ENCODE measurements at regions not wholly inside any gene's neighbourhood (a gene's known extent, or its start where the extent isn't known, plus 50 kb on each side); places are given as distances from the start of the nearest gene placed in this dataset.
"Not testable (repeated sequence)": the region's sequence is repeated elsewhere in the genome, so short reads cannot be mapped to it uniquely, and the experiment has no call there.

DNA sequence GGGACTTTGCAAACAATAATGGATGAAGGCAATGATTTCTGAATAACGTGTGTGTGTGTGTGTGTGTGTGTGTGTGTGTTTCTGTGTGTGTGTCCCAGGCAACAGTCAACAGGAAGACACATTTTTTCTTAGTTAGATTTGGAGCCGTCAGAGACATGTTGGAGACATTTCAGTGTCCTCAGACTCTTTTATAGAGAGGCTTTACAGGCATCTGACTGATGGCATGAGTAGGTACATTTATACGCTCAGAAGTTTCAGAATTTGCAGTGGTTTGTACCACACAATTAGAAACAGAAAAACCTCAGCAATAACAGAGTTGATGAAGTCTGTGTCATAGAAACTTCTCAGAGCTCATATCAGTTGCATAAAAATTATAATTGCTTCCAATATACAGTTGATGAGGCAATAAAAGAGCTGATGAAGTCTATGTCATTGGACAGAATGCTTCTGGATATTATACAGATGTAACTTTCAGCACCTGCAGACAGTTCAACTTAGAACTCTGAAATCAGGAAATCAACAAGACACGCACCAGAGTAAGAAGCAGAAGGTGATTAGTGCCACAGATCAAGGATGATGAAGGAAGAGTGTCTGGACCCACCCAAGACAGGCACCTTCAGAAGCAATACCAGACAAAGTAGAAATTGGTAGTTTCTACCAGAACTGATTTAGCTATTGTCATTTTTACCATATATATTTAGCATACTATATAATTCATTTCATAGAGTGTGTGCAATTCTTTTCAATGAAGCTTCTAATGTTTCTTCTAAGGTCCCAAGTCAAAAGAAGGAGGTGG is 104.5 kb upstream of the LYZL1 start:
- no peak for DNase-seq

DNA sequence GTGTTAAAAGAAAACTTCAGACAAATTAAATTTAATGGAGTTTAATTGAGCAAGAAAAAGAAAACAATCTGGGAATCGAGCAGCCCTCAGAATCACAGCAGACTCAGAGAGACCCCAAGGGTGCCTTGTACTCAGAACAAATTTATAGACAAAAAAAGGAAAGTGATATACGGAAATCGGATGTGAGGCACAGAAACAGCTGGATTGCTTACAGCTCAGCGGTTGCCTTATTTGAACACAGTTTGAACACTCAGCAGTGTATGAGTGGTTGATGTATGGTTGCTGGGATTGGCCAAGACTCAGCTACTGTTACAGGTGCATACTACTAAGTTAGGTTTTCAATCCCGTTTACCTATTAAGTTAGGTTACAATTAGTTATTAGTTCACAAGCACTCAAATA is 103.8 kb upstream of the LYZL1 start:
- DNase-seq = no peak

DNA sequence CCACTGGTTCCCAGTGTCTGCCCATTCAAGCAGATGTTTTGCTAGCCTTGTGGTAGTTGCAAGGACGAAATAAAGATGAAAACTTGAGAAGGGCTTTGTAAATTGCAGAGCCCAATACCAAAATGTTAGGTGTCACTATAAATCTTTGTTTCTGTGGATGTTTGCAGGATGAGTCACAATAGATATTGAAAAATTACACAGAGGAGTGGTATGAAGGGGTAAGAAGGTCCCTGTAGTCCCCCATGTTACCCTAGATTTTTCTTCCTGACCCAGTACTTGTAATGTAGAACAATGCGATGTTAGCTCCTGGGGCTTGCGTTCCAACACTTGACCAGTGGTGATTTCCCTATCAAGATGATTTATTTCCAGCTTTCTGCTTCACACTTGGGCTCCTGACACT is 102.6 kb upstream of the LYZL1 start:
- DNase-seq = no peak

DNA sequence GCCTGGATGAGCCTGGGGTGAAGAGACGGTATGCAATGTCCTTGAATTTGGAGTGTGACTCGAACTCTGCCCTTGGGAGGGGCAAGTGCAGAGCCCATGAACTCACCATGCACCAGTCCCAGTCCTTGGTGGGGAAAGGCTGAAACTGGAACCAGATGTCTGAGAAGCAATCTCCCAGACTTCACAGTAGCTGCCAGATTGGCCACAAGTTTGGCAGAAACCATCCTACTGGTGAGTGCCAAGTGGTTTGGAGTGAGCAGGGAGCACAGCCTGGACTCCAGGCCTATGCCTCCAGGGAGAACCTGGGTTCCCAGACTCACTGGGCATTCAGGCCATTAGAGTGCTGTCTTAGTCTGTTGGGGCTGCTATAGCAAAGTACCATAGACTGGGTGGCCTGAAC is 99.6 kb upstream of the LYZL1 start:
- DNase-seq = no peak

DNA sequence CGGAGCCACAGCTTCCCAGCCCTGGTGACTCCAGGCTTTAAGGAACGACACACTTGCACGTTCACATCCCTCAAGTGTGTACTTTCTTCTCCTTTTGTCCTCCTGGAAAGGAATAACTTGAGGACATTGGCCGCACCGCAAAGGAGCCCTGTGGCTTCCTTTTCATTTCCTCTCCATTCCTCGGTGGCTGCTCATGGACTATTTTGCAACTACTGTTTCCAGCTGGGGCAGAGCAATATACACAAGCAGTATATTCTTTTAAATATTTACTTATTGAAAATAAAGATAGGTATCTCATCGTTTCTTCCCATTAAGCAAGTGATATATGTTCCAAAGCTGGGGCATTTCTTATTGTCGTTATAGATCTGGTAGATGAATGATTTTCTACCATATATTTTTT is 97.2 kb upstream of the LYZL1 start:
- no peak for DNase-seq

DNA sequence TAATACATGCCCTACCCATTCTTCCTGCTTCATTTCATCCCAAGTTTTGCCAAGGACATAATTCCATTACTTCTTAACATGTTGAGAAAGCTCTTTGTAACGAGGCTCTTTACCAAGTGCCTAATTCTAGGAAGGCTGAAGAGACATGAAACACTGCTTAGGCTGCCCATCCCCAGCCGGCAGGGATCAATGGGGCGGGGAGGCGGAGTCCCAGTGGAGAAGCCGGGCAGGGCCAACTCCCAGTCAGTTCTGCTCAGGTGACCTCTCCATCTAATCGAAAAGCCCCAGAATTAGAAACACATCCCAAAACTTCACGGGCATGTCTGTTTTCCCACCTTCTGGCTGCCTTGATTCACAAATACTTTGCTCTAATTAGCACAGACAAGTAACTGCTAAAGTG is 89.5 kb upstream of the LYZL1 start:
- no peak for DNase-seq

DNA sequence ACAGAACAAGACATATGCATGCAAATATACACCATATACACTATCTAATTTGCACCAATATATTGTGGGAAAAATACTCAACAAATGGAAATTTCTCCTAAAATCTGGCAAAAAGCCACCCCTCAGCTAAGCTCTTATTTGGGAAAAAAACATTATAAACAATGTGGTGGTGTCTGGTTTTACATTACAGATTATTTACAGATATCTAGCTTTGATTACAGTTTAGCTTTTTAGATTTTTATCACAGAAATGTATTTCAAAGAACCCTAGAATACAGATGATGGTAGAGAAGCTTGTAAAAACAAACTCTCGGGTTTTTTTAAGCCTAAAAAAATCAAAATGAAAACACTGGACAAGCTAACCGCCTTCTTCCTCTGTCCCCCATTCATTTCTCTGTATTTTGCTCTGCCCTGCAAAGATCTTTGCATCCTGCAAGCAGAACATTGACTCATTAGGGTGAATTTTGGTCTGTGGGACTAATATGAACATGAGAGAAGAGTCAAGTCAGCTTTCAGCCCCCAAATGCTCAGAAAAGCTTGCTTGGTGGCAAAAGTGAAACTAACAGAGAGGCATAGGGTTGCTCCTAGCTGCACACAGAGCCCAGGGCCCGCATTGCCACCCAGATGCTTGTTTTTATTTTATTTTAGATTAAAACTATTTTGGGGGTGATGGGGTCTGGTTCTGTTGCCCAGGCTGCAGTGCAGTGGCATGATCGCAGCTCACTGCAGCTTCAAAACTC is 88.8 kb upstream of the LYZL1 start:
- no peak for DNase-seq

DNA sequence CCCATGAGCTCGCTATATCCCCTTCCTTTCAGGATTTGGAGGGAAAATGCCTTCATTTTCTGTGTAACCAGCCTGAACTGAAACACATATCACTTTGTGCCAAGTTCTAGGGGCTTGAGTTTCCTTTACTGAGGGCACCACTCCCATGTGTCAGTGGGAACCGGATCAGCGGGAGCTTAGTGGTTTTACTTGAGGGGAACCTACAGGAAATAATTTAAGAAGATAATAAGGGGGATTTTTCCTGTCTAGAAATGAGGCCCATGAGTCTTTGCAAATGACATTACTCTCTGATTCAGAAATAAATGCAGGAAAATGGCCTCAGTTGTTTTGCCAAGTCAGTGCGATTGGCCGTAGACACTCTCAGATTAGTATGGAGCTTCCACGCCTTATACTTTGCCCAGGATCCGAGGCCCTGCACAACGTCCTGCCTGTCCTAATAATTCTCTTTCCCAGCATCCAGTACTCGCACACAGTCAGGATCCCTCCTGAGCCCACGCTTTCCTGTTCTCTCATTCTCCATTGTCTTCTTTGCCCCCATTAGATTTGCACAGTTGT is 86.4 kb upstream of the LYZL1 start:
- DNase-seq = no peak

DNA sequence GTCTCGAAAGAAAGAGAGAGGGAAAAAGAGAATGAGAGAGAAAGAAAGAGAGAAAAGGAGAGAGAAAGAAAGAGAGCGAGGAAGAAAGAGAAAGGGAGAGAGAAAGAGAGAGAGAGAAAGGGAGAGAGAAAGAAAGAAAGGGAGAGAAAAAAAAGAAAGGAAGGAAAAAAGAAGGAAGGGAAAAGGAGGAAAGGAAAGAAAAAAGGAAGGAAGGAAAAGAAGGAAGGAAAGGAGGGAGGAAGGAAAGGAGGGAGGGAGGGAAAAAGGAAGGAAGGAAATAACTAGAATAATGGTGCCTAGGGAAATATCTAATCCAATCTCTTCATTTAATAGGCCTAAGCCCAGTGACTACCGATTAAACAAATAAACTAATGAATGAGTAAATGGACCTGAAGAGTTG is 85.4 kb upstream of the LYZL1 start:
- no peak for DNase-seq

DNA sequence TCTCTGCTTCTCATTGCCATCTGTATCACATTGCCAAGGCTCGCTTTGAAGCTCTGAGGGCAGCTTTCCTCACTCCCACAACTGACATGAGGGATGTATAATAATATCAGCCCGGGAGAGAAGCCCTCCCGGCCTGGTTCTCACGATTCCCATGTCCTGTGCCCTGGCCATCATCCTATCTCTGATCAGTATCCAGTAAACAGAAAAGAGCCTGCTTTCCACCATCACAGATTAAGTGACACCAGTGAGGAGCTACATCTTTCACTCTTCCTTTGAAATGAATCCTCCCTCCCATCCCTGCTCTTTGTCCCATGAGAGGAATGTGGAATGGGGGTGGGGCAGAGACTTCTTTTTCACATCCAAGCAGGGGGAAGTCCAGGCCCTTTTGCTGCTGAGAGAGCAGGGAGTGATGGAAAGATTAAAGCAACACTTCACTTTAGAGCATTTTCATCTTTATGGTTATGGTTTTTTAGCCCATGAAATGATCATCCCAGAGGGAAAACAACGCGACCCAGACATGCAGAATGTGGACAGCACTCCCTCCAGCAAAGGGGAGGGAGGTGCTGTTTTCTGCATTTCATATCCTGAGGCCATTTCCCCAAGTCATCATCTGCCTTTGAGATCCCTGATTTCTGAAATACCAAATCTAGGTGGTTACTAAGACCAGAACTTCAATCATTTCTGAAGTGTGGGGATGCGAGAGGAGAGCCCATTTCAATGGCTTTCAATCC is 84.6 kb upstream of the LYZL1 start:
- DNase-seq = no peak

DNA sequence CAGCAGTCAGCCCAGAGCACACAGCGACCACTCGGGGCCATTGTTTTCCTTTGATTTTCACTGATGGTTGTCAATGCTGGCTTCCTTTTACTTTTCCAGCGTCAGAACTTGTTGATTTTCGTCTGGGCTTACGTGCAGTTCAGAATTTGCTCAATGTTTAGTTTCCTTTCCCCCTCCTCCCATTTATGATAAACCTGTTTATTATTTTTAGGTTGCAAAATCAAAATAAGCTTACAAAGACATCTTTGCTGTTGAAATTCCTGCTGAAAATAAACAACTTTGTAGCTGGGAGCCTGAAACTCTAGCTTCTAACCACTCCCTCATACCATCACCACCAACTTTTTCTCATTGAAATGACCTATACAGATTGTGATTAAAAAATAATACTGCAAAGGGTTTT is 83.1 kb upstream of the LYZL1 start:
- no peak for DNase-seq

DNA sequence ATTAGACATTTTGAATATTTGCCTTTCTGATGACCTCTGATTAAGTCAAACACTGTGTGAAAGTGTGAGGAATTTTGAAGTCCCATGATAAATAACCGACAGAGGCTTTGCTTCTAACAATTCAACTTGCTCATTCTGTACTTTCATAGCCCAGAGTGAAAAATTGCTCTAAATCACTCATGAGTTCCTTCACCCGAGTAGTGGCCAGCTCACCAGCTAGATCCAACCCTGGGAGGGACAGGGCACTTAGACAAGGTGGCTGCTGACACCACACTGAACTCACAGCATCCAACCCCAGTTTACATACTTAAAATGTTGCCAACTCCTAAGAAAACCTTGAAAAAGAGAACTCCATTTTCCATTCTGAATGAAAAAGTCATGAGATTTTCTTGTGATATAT is 80.0 kb upstream of the LYZL1 start:
- DNase-seq = no peak

DNA sequence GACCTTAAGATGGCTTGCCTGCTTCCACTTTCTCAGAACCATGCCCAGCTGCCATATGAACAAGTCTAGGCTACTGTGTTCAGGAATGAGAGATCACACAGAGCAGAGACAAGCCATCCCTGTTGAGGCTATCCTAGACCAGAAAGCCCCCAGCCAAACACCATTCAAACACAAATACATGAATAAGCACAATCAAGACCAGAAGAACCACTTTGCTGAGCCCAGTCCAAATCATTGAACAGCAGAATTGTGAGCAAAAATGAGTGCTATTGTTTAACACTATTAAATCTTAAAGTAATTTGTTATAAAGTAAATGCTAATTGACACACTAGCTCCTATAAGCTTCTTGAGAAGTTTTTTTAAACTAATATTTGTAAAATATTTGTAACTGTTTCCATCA is 79.0 kb upstream of the LYZL1 start:
- DNase-seq = no peak

DNA sequence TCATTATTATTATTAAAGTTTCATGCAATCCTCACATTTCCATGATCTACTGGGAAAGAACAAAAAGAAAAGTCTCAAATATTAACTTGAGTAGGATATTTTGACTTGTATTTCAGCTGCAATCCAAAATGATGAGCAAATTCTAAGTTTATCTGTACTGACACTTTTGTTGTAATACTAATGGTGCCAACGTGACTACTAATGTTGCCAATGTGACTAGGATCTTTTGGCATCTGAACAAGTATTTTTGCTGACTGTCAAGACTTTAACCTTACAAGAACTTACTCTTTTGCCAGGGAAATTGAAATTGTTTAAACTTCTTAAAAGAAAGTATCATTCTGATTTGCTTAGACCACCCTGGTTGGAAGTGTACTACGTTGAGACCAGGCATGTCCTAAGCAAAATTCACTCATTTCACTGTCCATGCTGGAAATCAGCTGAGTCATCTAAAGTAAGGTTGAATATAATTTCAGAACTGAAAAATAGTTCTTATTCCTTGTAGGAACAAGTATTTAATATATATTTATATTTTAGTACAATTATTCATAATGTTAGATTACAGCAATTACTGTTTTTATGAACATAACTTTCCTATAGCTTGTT is 78.5 kb upstream of the LYZL1 start:
- no peak for DNase-seq

DNA sequence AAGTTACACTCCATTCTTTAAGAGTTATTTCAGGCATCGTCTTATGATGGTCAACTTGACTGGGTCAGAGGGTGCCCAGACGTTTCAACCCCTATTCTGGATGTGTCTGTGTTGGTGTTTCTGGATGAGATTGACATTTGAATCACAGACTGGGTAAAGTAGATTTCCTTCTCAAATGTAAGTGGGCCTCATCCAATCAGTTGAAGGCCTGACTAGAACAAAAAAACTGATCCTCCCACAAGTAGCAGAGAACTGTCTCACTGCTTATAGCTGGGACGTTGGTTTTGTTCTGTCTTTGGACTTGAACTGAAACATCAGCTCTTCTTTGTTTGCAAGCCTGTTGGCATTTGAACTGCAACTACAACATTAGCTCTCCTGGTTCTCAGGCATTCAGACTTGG is 76.3 kb upstream of the LYZL1 start:
- DNase-seq = no peak

DNA sequence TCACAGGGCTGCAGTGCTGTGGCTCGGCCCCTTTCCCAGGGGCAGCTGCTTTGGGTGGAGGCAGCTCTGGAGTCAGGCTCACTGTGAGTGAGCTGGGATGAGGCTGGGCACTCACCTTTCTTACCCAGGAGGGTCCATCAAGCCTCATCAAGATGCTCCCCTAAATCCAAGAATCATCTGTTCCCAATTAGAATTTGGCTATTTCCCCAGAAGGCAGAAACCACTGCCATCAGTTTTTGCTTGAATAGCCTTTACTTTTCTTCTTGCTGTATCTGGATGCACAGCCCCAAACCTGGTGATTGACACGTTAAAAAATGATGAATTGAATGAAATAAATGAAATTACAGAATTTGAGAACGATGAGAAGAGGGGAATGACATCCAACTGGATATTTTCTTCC is 74.3 kb upstream of the LYZL1 start:
- DNase-seq = no peak

DNA sequence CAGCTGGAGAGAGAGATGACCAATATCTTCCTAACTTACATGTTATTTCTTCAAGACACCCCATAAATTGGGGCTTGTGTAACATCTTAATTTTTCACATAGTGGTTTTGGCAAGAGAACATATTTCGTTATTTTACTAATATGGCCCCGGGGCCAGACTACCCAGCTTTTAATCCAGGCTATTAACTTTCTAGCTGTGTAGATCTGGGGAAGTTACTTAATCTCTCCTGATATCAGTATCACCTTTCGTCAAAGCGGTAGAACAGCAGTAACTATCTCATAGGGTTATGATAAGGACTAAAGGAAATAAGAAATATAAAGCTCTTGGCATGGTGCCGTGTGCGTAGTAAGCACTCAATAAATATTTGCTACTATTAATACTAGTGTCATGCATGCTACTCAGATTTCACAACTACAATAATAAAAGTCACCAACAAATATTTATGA is 71.6 kb upstream of the LYZL1 start:
- DNase-seq = no peak

DNA sequence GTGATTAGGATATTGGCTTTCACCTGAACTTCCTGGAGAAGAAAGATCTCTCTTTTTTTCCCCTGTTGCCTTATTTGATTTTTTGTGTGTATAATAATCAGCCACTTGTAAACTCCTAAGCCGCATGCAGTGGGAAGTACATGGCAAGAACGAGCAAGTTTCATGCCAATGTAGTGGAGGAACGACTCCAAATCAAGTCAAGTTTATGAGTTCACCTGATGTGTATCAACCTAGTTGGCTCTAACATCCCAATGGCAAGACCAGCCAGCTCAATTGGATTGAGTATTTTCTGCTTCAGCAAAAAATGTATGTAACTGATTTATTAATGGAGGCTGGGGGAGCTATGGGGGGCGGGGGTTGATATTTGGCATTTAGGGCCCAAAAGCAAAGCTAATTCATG is 65.5 kb upstream of the LYZL1 start:
- no peak for DNase-seq

DNA sequence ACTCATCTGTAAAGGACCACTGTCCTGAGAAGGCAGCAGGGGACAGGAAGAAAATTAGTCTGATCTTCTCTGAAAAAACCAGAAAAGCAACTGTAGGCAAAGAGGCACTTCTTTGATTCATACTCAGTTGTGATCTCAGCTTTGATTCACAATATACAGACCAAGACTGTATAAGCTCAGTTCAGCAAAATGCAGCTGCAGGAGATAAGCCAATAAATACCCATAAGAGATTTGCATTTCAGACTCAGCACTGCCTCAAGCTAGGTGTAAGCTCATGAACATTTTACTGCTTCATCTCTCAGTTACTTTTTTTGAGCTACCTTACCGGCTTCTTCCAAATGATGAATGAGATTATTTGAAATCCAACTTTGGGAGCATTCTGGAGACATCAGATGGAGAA is 64.2 kb upstream of the LYZL1 start:
- no peak for DNase-seq

DNA sequence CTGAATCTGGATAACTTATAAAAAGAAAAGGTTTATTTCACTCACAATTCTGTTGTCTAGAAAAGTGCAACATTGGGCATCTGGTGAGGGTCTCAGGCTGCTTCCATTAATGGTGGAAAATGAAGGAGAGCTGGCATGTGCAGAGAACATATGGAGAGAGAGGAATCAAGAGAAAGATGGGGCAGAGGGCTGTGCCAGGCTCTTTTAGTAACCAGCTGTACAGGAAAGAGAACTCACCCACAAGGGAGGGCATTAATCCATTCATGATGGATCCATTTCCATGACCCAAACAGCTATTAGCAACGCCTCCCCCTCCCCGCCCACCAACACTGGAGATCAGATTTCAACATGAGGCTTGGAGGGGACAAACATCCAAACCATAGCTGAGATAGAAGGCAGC is 61.7 kb upstream of the LYZL1 start:
- no peak for DNase-seq

DNA sequence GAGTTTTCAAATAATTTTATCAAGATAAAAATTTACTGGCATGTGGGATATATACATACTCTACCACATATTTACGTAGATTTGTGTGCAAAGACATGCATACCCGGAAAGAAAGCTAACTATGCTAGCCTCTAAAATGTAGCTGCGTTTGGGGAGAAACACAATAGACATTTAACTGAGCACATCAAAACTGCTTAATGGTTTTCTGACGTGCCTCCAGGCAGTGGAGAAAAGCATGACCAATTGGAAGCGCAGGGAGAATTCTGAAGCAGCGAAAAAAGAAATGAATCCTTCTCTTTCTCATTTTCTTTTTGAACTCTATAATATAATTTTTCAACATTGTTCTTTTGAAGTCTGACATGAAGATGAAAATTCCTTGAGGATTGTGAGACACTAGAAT is 60.3 kb upstream of the LYZL1 start:
- no peak for DNase-seq

DNA sequence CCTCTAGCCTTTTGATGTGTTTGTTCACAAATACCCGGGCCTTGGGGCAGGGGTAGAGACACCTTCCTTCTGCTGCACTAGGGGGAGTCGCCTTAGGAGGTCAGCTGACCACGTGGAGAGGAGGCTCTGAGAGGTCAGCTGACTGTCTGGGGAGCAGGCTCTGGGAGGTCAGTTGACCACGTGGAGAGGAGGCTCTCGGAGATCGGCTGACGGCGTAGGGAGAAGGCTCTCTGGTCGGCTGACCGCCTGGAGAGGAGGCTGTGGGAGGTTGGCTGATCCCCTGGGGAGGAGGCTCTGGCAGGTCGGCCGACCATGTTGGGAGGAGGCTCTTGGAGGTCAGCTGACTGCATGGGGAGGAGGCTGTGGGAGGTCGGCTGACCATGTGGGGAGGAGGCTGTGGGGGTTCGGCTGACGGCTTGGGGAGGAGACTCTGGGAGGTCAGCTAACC is 59.6 kb upstream of the LYZL1 start:
- DNase-seq = no peak

DNA sequence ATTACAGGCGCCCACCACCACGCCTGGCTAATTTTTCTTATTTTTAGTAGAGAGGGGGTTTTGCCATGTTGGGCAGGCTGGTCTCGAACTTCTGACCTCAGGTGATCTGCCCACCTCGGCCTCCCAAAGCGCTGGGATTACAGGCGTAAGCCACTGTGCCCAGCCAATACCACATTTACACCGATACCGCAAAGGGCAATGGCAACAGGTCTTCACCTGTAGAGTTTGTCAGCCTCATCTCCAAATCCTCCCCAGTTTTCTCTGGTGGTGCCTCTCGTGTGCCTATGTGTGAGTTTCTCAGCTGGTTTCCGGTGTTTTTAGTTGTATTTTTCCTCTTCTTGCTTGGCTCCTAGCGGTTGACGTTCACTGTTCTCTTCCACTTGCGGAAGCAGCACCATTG is 52.0 kb upstream of the LYZL1 start:
- not testable (repeated sequence) for DNase-seq
